ENCODE measurements at regions not wholly inside any gene's neighbourhood (a gene's known extent, or its start where the extent isn't known, plus 50 kb on each side); places are given as distances from the start of the nearest gene placed in this dataset.
"Not testable (repeated sequence)": the region's sequence is repeated elsewhere in the genome, so short reads cannot be mapped to it uniquely, and the experiment has no call there.

DNA sequence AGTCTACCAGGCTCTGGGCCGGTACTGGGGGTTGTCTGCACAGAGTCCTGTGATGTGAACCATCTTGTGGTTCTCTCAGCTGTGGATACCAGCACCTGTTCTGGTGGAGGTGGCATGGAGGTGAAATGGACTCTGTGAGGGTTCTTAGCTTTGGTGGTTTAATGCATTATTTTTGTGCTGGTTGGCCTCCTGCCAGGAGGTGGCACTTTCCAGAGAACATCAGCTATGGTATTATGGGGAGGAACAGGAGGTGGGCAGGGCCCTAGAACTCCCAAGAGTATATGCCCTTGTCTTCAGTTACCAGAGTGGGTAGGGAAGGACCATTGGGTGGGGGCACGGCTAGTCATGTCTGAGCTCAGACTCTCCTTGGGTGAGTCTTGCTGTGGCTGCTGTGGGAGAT lies 187.1 kb downstream of the ACTR3B start:
- TF ChIP-seq, protein P1, sequence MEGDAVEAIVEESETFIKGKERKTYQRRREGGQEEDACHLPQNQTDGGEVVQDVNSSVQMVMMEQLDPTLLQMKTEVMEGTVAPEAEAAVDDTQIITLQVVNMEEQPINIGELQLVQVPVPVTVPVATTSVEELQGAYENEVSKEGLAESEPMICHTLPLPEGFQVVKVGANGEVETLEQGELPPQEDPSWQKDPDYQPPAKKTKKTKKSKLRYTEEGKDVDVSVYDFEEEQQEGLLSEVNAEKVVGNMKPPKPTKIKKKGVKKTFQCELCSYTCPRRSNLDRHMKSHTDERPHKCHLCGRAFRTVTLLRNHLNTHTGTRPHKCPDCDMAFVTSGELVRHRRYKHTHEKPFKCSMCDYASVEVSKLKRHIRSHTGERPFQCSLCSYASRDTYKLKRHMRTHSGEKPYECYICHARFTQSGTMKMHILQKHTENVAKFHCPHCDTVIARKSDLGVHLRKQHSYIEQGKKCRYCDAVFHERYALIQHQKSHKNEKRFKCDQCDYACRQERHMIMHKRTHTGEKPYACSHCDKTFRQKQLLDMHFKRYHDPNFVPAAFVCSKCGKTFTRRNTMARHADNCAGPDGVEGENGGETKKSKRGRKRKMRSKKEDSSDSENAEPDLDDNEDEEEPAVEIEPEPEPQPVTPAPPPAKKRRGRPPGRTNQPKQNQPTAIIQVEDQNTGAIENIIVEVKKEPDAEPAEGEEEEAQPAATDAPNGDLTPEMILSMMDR (tag by site-specific recombination; IDR thresholded peaks at IDR 0.05), result not testable (repeated sequence)
- not testable (repeated sequence) for TF ChIP-seq SP3, ZNF2, ZNF223, ZBTB21, ZNF121, ZNF707 (tag by site-specific recombination; IDR thresholded peaks at IDR 0.05)
- TF ChIP-seq, protein P2, sequence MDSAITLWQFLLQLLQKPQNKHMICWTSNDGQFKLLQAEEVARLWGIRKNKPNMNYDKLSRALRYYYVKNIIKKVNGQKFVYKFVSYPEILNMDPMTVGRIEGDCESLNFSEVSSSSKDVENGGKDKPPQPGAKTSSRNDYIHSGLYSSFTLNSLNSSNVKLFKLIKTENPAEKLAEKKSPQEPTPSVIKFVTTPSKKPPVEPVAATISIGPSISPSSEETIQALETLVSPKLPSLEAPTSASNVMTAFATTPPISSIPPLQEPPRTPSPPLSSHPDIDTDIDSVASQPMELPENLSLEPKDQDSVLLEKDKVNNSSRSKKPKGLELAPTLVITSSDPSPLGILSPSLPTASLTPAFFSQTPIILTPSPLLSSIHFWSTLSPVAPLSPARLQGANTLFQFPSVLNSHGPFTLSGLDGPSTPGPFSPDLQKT (IDR thresholded peaks at IDR 0.05; ENCODE audit: borderline replicate concordance, low read depth, low read length), result not testable (repeated sequence)
- TF ChIP-seq, protein P3, sequence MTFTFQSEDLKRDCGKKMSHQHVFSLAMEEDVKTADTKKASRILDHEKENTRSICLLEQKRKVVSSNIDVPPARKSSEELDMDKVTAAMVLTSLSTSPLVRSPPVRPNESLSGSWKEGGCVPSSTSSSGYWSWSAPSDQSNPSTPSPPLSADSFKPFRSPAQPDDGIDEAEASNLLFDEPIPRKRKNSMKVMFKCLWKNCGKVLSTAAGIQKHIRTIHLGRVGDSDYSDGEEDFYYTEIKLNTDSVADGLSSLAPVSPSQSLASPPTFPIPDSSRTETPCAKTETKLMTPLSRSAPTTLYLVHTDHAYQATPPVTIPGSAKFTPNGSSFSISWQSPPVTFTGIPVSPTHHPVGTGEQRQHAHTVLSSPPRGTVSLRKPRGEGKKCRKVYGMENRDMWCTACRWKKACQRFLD (tag by site-specific recombination; IDR thresholded peaks at IDR 0.05), result not testable (repeated sequence)
